Fibroblast of lung (primary cell): ENCODE measurements at regions not wholly inside any gene's neighbourhood (a gene's known extent, or its start where the extent isn't known, plus 50 kb on each side); places are given as distances from the start of the nearest gene placed in this dataset.

Source experiments
- DNase-seq, 2 donors: peaks; one replicate each; pipeline versions ENCODE4 v3.0.0 to v3.0.0-alpha.2; 2010; ENCODE audit warnings: low read depth in 2 of 2
- H2AFZ ChIP-seq: 2 replicates; pipeline ENCODE4 v1.5.1; 2012; ENCODE audit warnings: low read length, control low read depth, inconsistent platforms
- H3K27ac ChIP-seq: 2 replicates; pipeline ENCODE4 v1.5.1; 2011; ENCODE audit warnings: low read length, control low read depth; ENCODE audit not compliant: insufficient read depth
- H3K27me3 ChIP-seq: 2 replicates; pipeline ENCODE4 v1.5.1; 2011; ENCODE audit warnings: mild to moderate bottlenecking, low read length; ENCODE audit not compliant: control insufficient read depth, insufficient read depth
- H3K36me3 ChIP-seq: 2 replicates; pipeline ENCODE4 v1.5.1; 2011; ENCODE audit warnings: low read length; ENCODE audit not compliant: control insufficient read depth, insufficient read depth
- H3K4me1 ChIP-seq: 2 replicates; pipeline ENCODE4 v1.5.1; 2011; ENCODE audit warnings: low read length; ENCODE audit not compliant: control insufficient read depth, insufficient read depth; ENCODE audit errors: extremely low read depth
- H3K4me2 ChIP-seq: 2 replicates; pipeline ENCODE4 v1.5.1; 2011; ENCODE audit warnings: low read length, control low read depth; ENCODE audit not compliant: insufficient read depth; ENCODE audit errors: extremely low read depth
- H3K4me3 ChIP-seq, 4 experiments: fragments of 200-600 bp in 1 of 4; sonication (generic) in 1 of 4; replicated peaks in 1 of 4; 2 replicates each; pipeline ENCODE4 v1.5.1; 2011 to 2016; ENCODE audit warnings: low read length in 4 of 4, low read depth in 3 of 4, mild to moderate bottlenecking in 3 of 4, control low read depth in 2 of 4, inconsistent platforms in 1 of 4, mixed read lengths in 1 of 4; ENCODE audit not compliant: insufficient read depth in 1 of 4; ENCODE audit errors: control extremely low read depth in 1 of 4
- H3K79me2 ChIP-seq: 2 replicates; pipeline ENCODE4 v1.5.1; 2012; ENCODE audit warnings: mild to moderate bottlenecking, low read length, inconsistent platforms; ENCODE audit not compliant: control insufficient read depth, insufficient read depth
- H3K9ac ChIP-seq: 2 replicates; pipeline ENCODE4 v1.5.1; 2011; ENCODE audit warnings: mild to moderate bottlenecking, low read length, control low read depth; ENCODE audit not compliant: insufficient read depth
- H3K9me3 ChIP-seq: 2 replicates; pipeline ENCODE4 v1.5.1; 2012; ENCODE audit warnings: low read depth, low read length; ENCODE audit not compliant: control insufficient read depth, insufficient read depth
- H4K20me1 ChIP-seq: 2 replicates; pipeline ENCODE4 v1.5.1; 2011; ENCODE audit warnings: low read length; ENCODE audit not compliant: control insufficient read depth, insufficient read depth; ENCODE audit errors: extremely low read depth
- EZH2 ChIP-seq: IDR thresholded peaks from 2 replicates; pipeline ENCODE4 v1.5.1; 2012; ENCODE audit warnings: low read length, control low read depth, mild to moderate bottlenecking; ENCODE audit errors: missing control alignments
- TF ChIP-seq, protein P1 (sequence below), 2 donors: IDR thresholded peaks in 1 of 2; conservative IDR thresholded peaks in 1 of 2; 1 replicate in 1 of 2; 2 replicates in 1 of 2; pipeline ENCODE4 v1.5.1; 2011 to 2012; ENCODE audit warnings: low read length in 2 of 2, control low read depth in 1 of 2, inconsistent platforms in 1 of 2, low read depth in 1 of 2, mild to moderate bottlenecking in 1 of 2

DNA sequence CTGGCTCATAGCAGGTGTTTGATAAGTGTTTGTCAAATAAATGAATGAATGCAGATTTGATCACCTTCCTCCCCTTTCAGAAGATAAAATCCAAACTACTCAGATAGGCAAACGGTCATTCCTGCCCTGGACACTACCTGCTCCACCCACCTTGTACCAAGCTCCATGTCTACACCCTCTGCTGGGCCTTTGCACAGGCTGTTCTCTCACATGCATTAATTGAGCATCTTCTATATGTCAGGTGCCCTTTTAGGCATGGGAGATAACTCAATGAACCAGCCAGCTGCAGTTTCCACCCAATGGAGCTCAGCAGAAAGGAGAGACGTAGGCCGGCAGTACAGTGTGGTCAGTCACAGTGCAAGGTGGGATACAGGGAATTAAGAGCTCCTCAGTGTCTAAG, 102.3 kb upstream of the CPEB4 start:
- no peaks in the 10 kb centered on the region for H4K20me1 ChIP-seq
- H3K27ac ChIP-seq = no peak overlapping the region
- peaks cover 4% of the 10 kb centered on the region for H3K4me1 ChIP-seq
- DNase-seq = no peak
- no peak overlapping the region for H3K4me2 ChIP-seq
- H3K36me3 ChIP-seq = no peaks in the 10 kb centered on the region
- H2AFZ ChIP-seq = no peak overlapping the region
- no peak overlapping the region for H3K4me3 ChIP-seq
- no peaks in the 10 kb centered on the region for H3K27me3 ChIP-seq
- no peaks in the 10 kb centered on the region for H3K9me3 ChIP-seq
- TF ChIP-seq, protein P1, sequence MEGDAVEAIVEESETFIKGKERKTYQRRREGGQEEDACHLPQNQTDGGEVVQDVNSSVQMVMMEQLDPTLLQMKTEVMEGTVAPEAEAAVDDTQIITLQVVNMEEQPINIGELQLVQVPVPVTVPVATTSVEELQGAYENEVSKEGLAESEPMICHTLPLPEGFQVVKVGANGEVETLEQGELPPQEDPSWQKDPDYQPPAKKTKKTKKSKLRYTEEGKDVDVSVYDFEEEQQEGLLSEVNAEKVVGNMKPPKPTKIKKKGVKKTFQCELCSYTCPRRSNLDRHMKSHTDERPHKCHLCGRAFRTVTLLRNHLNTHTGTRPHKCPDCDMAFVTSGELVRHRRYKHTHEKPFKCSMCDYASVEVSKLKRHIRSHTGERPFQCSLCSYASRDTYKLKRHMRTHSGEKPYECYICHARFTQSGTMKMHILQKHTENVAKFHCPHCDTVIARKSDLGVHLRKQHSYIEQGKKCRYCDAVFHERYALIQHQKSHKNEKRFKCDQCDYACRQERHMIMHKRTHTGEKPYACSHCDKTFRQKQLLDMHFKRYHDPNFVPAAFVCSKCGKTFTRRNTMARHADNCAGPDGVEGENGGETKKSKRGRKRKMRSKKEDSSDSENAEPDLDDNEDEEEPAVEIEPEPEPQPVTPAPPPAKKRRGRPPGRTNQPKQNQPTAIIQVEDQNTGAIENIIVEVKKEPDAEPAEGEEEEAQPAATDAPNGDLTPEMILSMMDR (conservative IDR thresholded peaks at IDR 0.05 in 1 of 2, IDR thresholded peaks at IDR 0.05 in 1 of 2; ENCODE audit: low read depth in 1 of 2, low read length in 2 of 2) = no peak
- TF ChIP-seq EZH2 = no peak
- H3K79me2 ChIP-seq = no peaks in the 10 kb centered on the region
- no peak overlapping the region for H3K9ac ChIP-seq

DNA sequence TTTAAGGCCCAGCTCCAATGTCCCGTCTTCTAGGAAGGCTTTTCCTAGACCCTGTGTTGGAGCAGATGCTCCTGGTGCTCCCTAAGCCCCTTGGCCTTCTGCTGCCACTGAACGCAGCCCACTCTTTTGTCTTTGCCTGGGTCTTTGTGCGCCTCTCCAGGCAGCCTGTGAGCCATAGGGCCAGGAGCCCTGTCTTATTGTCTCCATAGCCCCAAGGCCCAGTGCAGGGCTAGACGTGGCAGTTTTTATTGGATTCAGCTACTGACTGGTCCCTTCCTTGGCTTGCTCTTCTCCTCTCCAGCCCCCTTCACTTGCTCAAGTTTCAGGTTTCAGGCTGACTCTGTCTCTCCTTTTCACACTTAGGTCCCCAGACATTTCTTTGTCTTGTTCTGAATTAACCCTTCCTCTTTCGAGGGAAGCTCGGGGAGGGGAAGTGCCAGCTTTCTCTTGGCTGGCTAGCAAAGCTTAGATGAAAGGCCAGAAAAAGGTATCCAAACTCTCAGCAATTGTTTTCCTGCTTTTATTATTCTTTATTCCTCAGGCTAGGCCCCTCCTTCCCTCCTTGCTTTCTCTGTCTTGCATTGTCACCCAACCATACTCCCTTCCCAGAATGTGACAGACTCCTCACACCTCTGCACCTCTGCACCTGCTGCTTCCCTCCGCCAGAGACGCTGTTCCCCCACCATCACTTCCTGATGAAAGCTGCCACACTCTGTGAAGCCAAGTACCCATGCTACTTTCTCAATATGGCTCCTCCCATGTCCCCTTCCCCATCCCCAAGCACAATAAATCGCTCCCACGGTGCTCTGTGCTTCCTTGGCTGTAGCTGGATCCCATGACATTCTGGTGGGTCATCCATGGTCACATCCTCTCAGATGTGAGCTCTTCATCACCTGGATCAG, 101.6 kb upstream of the CPEB4 start:
- no peak overlapping the region for H3K9ac ChIP-seq
- TF ChIP-seq, protein P1 (conservative IDR thresholded peaks at IDR 0.05 in 1 of 2, IDR thresholded peaks at IDR 0.05 in 1 of 2; ENCODE audit: low read depth in 1 of 2, low read length in 2 of 2) = no peak
- TF ChIP-seq EZH2 = no peak
- H3K27me3 ChIP-seq = no peaks in the 10 kb centered on the region
- H2AFZ ChIP-seq = no peak overlapping the region
- H3K27ac ChIP-seq = no peak overlapping the region
- DNase-seq = no peak
- H3K4me1 ChIP-seq = peaks cover 3% of the 10 kb centered on the region
- no peak overlapping the region for H3K4me3 ChIP-seq
- no peak overlapping the region for H3K4me2 ChIP-seq
- H3K9me3 ChIP-seq = no peaks in the 10 kb centered on the region
- no peaks in the 10 kb centered on the region for H3K36me3 ChIP-seq
- H4K20me1 ChIP-seq = no peaks in the 10 kb centered on the region
- no peaks in the 10 kb centered on the region for H3K79me2 ChIP-seq

DNA sequence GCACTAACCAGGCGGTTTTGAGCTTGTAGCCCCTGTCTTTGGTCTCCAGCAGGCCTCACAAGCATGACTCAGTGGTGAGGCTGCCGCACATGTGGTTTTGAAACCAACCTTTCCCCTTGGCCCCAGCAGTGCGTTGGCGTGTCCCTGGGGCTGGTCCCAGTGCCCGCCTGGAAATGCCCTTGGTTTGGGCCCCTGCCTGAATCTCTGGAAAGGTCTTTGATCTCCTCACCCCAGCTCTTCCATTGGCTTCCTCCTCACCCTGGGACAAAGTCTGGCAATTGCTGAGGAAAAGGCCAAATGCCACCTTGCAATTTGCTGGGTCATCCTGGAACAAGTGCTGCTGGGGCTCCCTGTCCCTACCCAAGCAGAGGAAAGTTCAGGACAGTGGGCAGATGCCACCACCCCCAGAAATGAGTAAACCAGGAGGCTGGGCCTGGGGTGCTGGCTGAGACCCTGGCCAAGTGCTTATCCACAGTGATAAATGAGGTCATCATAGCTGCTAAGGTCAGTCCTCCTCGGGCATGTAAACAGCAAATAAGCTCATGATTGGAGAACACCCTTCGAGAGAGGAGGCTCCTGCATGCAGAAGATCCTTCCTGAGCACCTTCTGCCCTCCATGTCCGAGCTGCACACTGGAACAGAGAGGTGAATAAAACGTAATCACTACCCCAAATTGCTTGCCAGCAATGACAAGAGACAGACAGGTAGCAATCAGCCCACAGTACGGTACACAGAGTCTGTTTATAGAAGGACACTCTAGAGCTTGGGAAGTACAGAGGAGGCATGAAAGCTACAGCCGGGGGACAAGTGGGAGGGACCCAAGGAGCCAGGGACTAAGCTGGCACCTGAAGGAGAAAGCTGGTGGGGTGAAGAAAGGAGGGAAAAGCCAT, 98.9 kb upstream of the CPEB4 start:
- no peaks in the 10 kb centered on the region for H3K27me3 ChIP-seq
- no peak overlapping the region for H3K4me3 ChIP-seq
- H3K4me2 ChIP-seq = no peak overlapping the region
- DNase-seq = peak; percentile 73 to 92
- H3K9me3 ChIP-seq = no peaks in the 10 kb centered on the region
- no peaks in the 10 kb centered on the region for H4K20me1 ChIP-seq
- TF ChIP-seq, protein P1 (conservative IDR thresholded peaks at IDR 0.05 in 1 of 2, IDR thresholded peaks at IDR 0.05 in 1 of 2; ENCODE audit: low read depth in 1 of 2, low read length in 2 of 2) = no peak
- no peak for TF ChIP-seq EZH2
- H3K27ac ChIP-seq = no peak overlapping the region
- no peaks in the 10 kb centered on the region for H3K36me3 ChIP-seq
- H3K79me2 ChIP-seq = no peaks in the 10 kb centered on the region
- H3K4me1 ChIP-seq = no peaks in the 10 kb centered on the region
- no peak overlapping the region for H2AFZ ChIP-seq
- no peak overlapping the region for H3K9ac ChIP-seq
